ENCODE measurements at regions not wholly inside any gene's neighbourhood (a gene's known extent, or its start where the extent isn't known, plus 50 kb on each side); places are given as distances from the start of the nearest gene placed in this dataset.

DNA sequence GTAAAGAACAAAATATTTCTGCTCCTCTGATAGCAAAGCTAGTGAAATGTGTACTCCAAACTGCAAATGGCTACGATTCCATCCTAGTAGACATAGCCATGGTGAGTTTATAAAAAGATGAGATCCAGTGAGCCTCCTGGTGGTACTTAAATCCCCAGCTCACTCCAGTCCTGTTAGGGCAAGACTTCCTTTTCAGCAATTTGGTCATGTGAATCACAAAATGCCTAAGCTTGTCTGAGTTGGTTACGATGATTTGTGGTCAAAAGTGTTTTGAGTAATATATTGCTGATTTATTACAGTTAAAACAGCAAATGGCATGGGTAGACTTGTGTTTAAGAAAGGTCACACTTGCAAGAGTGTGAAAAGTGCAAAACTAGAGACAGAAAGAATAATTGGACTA is 102.7 kb upstream of the NAV3 start:
- CTCF ChIA-PET (ENCODE audit: low intra/inter-chr PET ratio) = no interaction called here
- 0% methylated on average over 2 of the region's 2 CpGs for WGBS (ENCODE audit: insufficient coverage, low coverage, missing lambda C conversion rate)

More for the DNA sequence above, 102.7 kb upstream of the NAV3 start:
- BruUV-seq (replicated peaks) = no TSS peak
- no peak overlapping the region for H3K27ac ChIP-seq (ENCODE audit: extremely low read depth, low read depth, low read length)
- no peaks in the 10 kb centered on the region for H3K36me3 ChIP-seq (ENCODE audit: control insufficient read depth, insufficient read depth, low read length)
- H3K4me3 ChIP-seq = no peak overlapping the region
- DNase-seq (ENCODE audit: extremely low read depth in 1 of 4, low spot score in 3 of 4) (no peak), ATAC-seq (no peak), FAIRE-seq (no peak)
- in situ Hi-C loops (cut with MboI) (no loop called here), intact Hi-C loops (cut with micrococcal nuclease) (no loop called here)
- H2AFZ ChIP-seq (ENCODE audit: low read depth, low read length) = no peak overlapping the region
- no peak overlapping the region for H3K9ac ChIP-seq (ENCODE audit: insufficient read depth in 1 of 2, low read depth in 2 of 2, low read length in 2 of 2)
- peaks cover 3% of the 10 kb centered on the region; the same call in 1 of the 2 replicates for H3K9me3 ChIP-seq (replicated peaks; ENCODE audit: control insufficient read depth, insufficient read depth, low read depth, low read length)
- H3K4me1 ChIP-seq (replicated peaks in 1 of 2; ENCODE audit: control insufficient read depth in 2 of 2, insufficient read depth in 2 of 2, low read length in 2 of 2) = no peaks in the 10 kb centered on the region
- no peaks in the 10 kb centered on the region for H3K27me3 ChIP-seq (ENCODE audit: control insufficient read depth in 2 of 2, insufficient read depth in 2 of 2, low read length in 2 of 2)
- no peak for TF ChIP-seq MYNN (IDR thresholded peaks at IDR 0.05)
- TF ChIP-seq MYNN (CRISPR knock-in tag; IDR thresholded peaks at IDR 0.05) = no peak
- TF ChIP-seq SIX5 (IDR thresholded peaks at IDR 0.05; ENCODE audit: borderline replicate concordance in 1 of 2, insufficient read depth in 1 of 2, low read depth in 1 of 2, low read length in 2 of 2) = no peak
- TF ChIP-seq TBP (optimal IDR thresholded peaks at IDR 0.05; ENCODE audit: low read depth, low read length) = no peak
- no peak for TF ChIP-seq E4F1 (CRISPR knock-in tag; IDR thresholded peaks at IDR 0.05; ENCODE audit: borderline replicate concordance)
- TF ChIP-seq, protein P1, sequence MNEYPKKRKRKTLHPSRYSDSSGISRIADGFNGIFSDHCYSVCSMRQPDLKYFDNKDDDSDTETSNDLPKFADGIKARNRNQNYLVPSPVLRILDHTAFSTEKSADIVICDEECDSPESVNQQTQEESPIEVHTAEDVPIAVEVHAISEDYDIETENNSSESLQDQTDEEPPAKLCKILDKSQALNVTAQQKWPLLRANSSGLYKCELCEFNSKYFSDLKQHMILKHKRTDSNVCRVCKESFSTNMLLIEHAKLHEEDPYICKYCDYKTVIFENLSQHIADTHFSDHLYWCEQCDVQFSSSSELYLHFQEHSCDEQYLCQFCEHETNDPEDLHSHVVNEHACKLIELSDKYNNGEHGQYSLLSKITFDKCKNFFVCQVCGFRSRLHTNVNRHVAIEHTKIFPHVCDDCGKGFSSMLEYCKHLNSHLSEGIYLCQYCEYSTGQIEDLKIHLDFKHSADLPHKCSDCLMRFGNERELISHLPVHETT (CRISPR knock-in tag; conservative IDR thresholded peaks at IDR 0.05 in 1 of 2, IDR thresholded peaks at IDR 0.05 in 1 of 2) = no peak
- no peak for TF ChIP-seq CCNT2 (IDR thresholded peaks at IDR 0.05; ENCODE audit: borderline replicate concordance, extremely low read depth, insufficient read length, low read depth, low read length)
- TF ChIP-seq NFRKB (IDR thresholded peaks at IDR 0.05; ENCODE audit: low read depth) = no peak
- no peak for TF ChIP-seq CHD4 (IDR thresholded peaks at IDR 0.05; ENCODE audit: insufficient read depth, insufficient replicate concordance, low read depth, low read length, poor library complexity, severe bottlenecking)
- no peaks in the 10 kb centered on the region for H3K79me2 ChIP-seq (ENCODE audit: control insufficient read depth, insufficient read depth, low read length)
- POLR2A ChIA-PET = no interaction called here
- no peaks in the 10 kb centered on the region for H3K9me1 ChIP-seq (ENCODE audit: control insufficient read depth, insufficient read depth, low read length)
- H4K20me1 ChIP-seq (replicated peaks; ENCODE audit: control insufficient read depth, insufficient read depth, low read length) = no peaks in the 10 kb centered on the region
- no peak overlapping the region for H3K4me2 ChIP-seq (ENCODE audit: insufficient read depth, low read length)
